GM12891 (cell line): ENCODE measurements at regions not wholly inside any gene's neighbourhood (a gene's known extent, or its start where the extent isn't known, plus 50 kb on each side); places are given as distances from the start of the nearest gene placed in this dataset.

ENCODE experiments used
- DNase-seq: peaks from one replicate; pipeline ENCODE4 v3.0.0; 2011; ENCODE audit warnings: low spot score; ENCODE audit not compliant: insufficient read length
- FAIRE-seq: peaks from 2 replicates; lab custom pipeline; 2011; peaks lifted over from hg19 to GRCh38; lab: Jason Lieb, UNC
- PAX5 ChIP-seq: IDR thresholded peaks from 2 replicates; pipeline ENCODE4 v1.6.1; 2011; ENCODE audit warnings: low read length, moderate library complexity, mild to moderate bottlenecking; ENCODE audit not compliant: insufficient read depth, severe bottlenecking
- POLR2A ChIP-seq: IDR thresholded peaks from 2 replicates; pipeline ENCODE4 v1.6.1; 2011; ENCODE audit warnings: low read depth, low read length, control low read depth
- POLR2AphosphoS5 ChIP-seq: IDR thresholded peaks from 2 replicates; pipeline ENCODE4 v1.6.1; 2011; ENCODE audit warnings: low read depth, low read length, control low read depth
- POU2F2 ChIP-seq: IDR thresholded peaks from 2 replicates; pipeline ENCODE4 v1.6.1; 2011; ENCODE audit warnings: low read depth, mild to moderate bottlenecking, control low read depth, low read length, moderate library complexity
- SPI1 ChIP-seq: IDR thresholded peaks from 2 replicates; pipeline ENCODE4 v1.6.1; 2011; ENCODE audit warnings: low read depth, low read length, control low read depth
- TAF1 ChIP-seq: IDR thresholded peaks from 2 replicates; pipeline ENCODE4 v1.6.1; 2011; ENCODE audit warnings: low read depth, low read length, control low read depth

- DNase-seq (no peak), FAIRE-seq (no peak)
- TF ChIP-seq POLR2A (no peak), PAX5 (no peak)
These were observed 561.7 kb upstream of the ALCAM start for GRCh38 chr3:104805042-104805441.

GRCh38 chr3:104805508-104805907, 561.2 kb upstream of the ALCAM start:
- FAIRE-seq, result no peak
- DNase-seq, result no peak
- TF ChIP-seq POU2F2 (no peak), POLR2AphosphoS5 (no peak), SPI1 (no peak), POLR2A (no peak), PAX5 (no peak), TAF1 (no peak)

GRCh38 chr3:104810896-104811295, 555.8 kb upstream of the ALCAM start:
- FAIRE-seq (no peak), DNase-seq (no peak)
- TF ChIP-seq SPI1 (no peak), POLR2A (no peak), POLR2AphosphoS5 (no peak), TAF1 (no peak), PAX5 (no peak), POU2F2 (no peak)

- FAIRE-seq (no peak), DNase-seq (no peak)
- TF ChIP-seq TAF1, result no peak
- TF ChIP-seq PAX5, result no peak
- no peak for TF ChIP-seq SPI1
- TF ChIP-seq POLR2AphosphoS5, result no peak
- TF ChIP-seq POLR2A, result no peak
- no peak for TF ChIP-seq POU2F2
These were observed 550.7 kb upstream of the ALCAM start for GRCh38 chr3:104816008-104816407.

- TF ChIP-seq POLR2AphosphoS5 (no peak), SPI1 (no peak), PAX5 (no peak), TAF1 (no peak)
- FAIRE-seq (no peak), DNase-seq (no peak)
These were observed 550.0 kb upstream of the ALCAM start for GRCh38 chr3:104816716-104817115.

GRCh38 chr3:104819333-104819732, 547.4 kb upstream of the ALCAM start:
- FAIRE-seq, result no peak
- TF ChIP-seq POLR2AphosphoS5 (no peak), POU2F2 (no peak), TAF1 (no peak), POLR2A (no peak), PAX5 (no peak), SPI1 (no peak)
- DNase-seq, result no peak

- no peak for DNase-seq
- no peak for TF ChIP-seq TAF1
- no peak for TF ChIP-seq POLR2AphosphoS5
- TF ChIP-seq POU2F2, result no peak
- no peak for TF ChIP-seq SPI1
- no peak for TF ChIP-seq POLR2A
- TF ChIP-seq PAX5, result no peak
- FAIRE-seq, result no peak
These were observed 545.8 kb upstream of the ALCAM start for GRCh38 chr3:104820959-104821358.

- FAIRE-seq, result no peak
These were observed 541.6 kb upstream of the ALCAM start for GRCh38 chr3:104825116-104825515.

GRCh38 chr3:104831071-104831470, 535.6 kb upstream of the ALCAM start:
- no peak for FAIRE-seq
- TF ChIP-seq PAX5, result no peak
- TF ChIP-seq POLR2AphosphoS5, result no peak
- no peak for TF ChIP-seq TAF1
- no peak for TF ChIP-seq POLR2A
- no peak for TF ChIP-seq POU2F2
- no peak for TF ChIP-seq SPI1
- DNase-seq, result no peak

More at GRCh38 chr3:104825116-104825515, 541.6 kb upstream of the ALCAM start:
- TF ChIP-seq SPI1 (no peak), POU2F2 (no peak), POLR2A (no peak), POLR2AphosphoS5 (no peak), TAF1 (no peak)
- DNase-seq, result no peak

- DNase-seq, result no peak
- no peak for FAIRE-seq
- no peak for TF ChIP-seq POLR2AphosphoS5
- TF ChIP-seq PAX5, result no peak
- no peak for TF ChIP-seq POU2F2
- no peak for TF ChIP-seq TAF1
- TF ChIP-seq POLR2A, result no peak
- TF ChIP-seq SPI1, result no peak
These were observed 534.2 kb upstream of the ALCAM start for GRCh38 chr3:104832530-104832929.

GRCh38 chr3:104835376-104835775, 531.3 kb upstream of the ALCAM start:
- TF ChIP-seq POU2F2 (no peak), SPI1 (no peak), TAF1 (no peak), POLR2AphosphoS5 (no peak), PAX5 (no peak), POLR2A (no peak)
- no peak for FAIRE-seq

GRCh38 chr3:104846270-104846669, 520.4 kb upstream of the ALCAM start:
- TF ChIP-seq POLR2AphosphoS5 (no peak), SPI1 (no peak), PAX5 (no peak), POLR2A (no peak), TAF1 (no peak)
- no peak for FAIRE-seq
- no peak for DNase-seq

More at GRCh38 chr3:104835376-104835775, 531.3 kb upstream of the ALCAM start:
- DNase-seq, result no peak
